ENCODE measurements at regions not wholly inside any gene's neighbourhood (a gene's known extent, or its start where the extent isn't known, plus 50 kb on each side); places are given as distances from the start of the nearest gene placed in this dataset.
"Not testable (repeated sequence)": the region's sequence is repeated elsewhere in the genome, so short reads cannot be mapped to it uniquely, and the experiment has no call there.

DNA sequence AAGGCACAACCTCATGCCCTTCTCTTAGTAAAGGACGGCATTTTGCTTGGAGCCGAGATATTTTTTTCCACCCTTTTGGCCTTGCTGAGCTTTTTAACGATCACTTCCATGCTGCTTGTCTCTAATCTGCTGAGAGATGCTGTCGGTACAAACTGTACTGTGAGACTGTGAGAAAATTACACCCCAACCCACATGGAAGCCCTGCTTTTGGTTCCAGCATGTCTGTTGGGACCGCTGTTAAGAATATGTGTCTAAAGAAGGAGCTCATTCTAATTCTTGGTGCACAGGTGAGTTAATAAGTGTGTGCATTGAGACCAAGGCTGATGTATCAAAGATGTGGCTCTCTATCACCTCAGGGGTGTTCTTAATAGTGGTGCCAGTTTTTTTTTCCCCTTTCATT, 304.5 kb upstream of the MAP3K7 start:
- no peak overlapping the region for H3K27ac ChIP-seq
- no peak for TF ChIP-seq POLR2AphosphoS5 (IDR thresholded peaks at IDR 0.05)
- no peak for TF ChIP-seq POLR2A (IDR thresholded peaks at IDR 0.05)
- TF ChIP-seq, protein P1, sequence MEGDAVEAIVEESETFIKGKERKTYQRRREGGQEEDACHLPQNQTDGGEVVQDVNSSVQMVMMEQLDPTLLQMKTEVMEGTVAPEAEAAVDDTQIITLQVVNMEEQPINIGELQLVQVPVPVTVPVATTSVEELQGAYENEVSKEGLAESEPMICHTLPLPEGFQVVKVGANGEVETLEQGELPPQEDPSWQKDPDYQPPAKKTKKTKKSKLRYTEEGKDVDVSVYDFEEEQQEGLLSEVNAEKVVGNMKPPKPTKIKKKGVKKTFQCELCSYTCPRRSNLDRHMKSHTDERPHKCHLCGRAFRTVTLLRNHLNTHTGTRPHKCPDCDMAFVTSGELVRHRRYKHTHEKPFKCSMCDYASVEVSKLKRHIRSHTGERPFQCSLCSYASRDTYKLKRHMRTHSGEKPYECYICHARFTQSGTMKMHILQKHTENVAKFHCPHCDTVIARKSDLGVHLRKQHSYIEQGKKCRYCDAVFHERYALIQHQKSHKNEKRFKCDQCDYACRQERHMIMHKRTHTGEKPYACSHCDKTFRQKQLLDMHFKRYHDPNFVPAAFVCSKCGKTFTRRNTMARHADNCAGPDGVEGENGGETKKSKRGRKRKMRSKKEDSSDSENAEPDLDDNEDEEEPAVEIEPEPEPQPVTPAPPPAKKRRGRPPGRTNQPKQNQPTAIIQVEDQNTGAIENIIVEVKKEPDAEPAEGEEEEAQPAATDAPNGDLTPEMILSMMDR (IDR thresholded peaks at IDR 0.05): no peak
- no peak for DNase-seq (ENCODE audit: low spot score in 2 of 2)
- no peaks in the 10 kb centered on the region for H3K27me3 ChIP-seq
- intact Hi-C loops (cut with DNase I; ENCODE audit: low total_unique reads): no loop called here
- H3K4me3 ChIP-seq: no peak overlapping the region
- no peaks in the 10 kb centered on the region for H3K4me1 ChIP-seq
- no peaks in the 10 kb centered on the region for H3K36me3 ChIP-seq
- no peaks in the 10 kb centered on the region for H3K9me3 ChIP-seq

DNA sequence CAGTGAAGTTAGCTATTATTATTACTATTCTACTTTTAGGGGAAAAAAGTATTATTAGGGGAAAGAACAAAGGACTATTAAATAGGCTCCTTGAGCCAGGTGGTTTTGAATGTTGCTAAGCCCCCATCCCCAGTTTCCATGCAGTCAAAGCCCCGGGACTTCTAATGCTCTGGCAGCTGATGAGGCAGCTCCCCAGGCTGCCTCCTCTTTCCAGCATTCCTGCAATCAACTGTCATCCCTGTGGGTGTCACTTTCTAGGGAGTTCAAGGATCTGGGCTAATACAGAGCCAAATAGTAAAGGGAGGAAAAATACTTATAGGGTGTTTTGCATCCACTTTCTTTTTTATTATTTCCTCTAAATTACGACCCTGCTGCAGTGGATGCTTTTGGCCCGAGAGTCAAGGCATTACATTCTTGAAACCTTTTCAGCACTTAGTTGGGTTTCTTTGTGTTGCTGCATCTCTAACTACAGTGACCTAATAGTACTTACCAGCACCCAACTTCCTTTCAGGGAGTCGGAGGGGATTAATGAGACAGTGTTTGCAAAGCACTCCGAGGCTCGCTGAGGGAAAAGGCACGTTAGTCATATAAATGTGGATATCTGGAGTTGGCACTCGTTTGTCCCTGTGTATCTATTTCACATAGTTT, 303.9 kb upstream of the MAP3K7 start:
- Histone ChIP-seq H3K27me3 (no peaks in the 10 kb centered on the region), H3K4me1 (no peaks in the 10 kb centered on the region), H3K4me3 (no peak overlapping the region), H3K27ac (no peak overlapping the region), H3K36me3 (no peaks in the 10 kb centered on the region), H3K9me3 (no peaks in the 10 kb centered on the region)
- intact Hi-C loops (cut with DNase I; ENCODE audit: low total_unique reads): no loop called here
- no peak for DNase-seq (ENCODE audit: low spot score in 2 of 2)
- no peak for TF ChIP-seq POLR2A (IDR thresholded peaks at IDR 0.05)
- TF ChIP-seq, protein P1 (IDR thresholded peaks at IDR 0.05): no peak

DNA sequence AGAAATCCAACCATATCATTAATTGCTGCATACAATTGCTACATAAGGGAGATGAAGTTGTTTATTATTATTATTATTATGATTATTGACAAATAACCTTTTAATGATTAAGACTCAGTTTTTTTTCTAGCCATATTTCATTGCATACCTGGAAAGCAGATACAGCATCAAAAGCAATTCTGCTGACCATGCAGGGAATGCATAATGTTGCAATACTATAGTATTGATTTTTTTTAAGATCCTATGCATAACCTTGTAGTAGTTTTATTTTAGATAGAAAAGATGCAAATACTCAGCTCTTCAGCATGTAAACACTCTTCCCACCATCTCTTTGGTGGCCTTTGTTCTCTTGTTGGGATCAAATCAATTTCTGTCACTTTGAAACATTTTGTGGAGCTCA, 300.9 kb upstream of the MAP3K7 start:
- Histone ChIP-seq H3K4me1 (no peaks in the 10 kb centered on the region), H3K36me3 (no peaks in the 10 kb centered on the region), H3K4me3 (no peak overlapping the region), H3K9me3 (peaks cover 3 to 6% of the 10 kb centered on the region in 2 donors), H3K27me3 (no peaks in the 10 kb centered on the region), H3K27ac (no peak overlapping the region)
- no peak for DNase-seq (ENCODE audit: low spot score in 2 of 2)
- intact Hi-C loops (cut with DNase I; ENCODE audit: low total_unique reads): no loop called here
- TF ChIP-seq, protein P1 (IDR thresholded peaks at IDR 0.05): no peak
- no peak for TF ChIP-seq POLR2AphosphoS5 (IDR thresholded peaks at IDR 0.05)
- no peak for TF ChIP-seq POLR2A (IDR thresholded peaks at IDR 0.05)

DNA sequence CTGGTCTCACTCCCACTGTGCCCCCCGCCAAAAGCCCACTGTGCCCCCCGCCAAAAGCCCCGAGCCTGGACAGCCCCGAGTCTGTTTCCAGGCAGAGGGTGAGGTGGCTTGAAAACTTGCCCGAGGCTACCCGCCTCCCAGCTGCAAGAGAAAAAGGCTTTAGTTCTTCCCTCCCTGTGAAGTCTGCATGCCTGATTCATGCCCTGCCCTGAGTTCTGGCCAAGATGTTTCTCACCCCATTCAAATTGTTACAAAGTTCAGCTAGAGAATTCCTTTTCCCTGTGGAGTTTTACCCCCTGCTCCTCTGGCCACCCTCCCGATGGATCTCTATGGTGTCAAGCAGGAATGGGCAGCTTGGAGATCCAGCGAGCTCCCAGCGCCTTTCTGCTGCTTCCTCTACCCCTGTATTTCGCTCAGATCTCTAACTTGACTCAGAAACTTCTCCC, 298.8 kb upstream of the MAP3K7 start:
- DNase-seq (ENCODE audit: low spot score in 2 of 2): no peak
- H3K9me3 ChIP-seq: peaks cover 4 to 9% of the 10 kb centered on the region in 2 donors
- H3K27me3 ChIP-seq: no peaks in the 10 kb centered on the region
- intact Hi-C loops (cut with DNase I; ENCODE audit: low total_unique reads): no loop called here
- H3K27ac ChIP-seq: peak overlapping the region in 1 of 2 donors; percentile 12
- no peaks in the 10 kb centered on the region for H3K36me3 ChIP-seq
- no peaks in the 10 kb centered on the region for H3K4me1 ChIP-seq
- TF ChIP-seq POLR2AphosphoS5 (IDR thresholded peaks at IDR 0.05) (no peak), POLR2A (IDR thresholded peaks at IDR 0.05) (no peak)
- TF ChIP-seq, protein P1 (IDR thresholded peaks at IDR 0.05): no peak
- H3K4me3 ChIP-seq: peak overlapping the region in 1 of 3 donors; percentile 33

DNA sequence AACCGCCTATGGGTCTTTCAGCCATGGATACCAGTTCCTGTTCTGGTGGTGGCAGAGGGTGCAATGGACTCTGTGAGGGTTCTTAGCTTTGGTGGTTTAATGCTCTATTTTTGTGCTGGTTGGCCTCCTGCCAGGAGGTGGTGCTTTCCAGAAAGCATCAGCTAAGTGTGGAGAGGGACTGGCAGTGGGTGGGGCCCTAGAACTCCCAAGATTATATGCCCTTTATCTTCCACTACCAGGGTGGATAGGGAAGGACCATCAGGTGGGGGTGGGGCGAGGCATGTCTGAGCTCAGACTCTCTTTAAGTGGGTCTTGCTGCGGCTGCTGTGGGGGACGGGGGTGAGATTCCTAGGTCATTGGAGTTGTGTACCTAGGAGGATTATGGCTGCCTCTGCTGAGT, 298.3 kb upstream of the MAP3K7 start:
- H3K27me3 ChIP-seq; DNase-seq (ENCODE audit: low spot score in 2 of 2); intact Hi-C loops (cut with DNase I; ENCODE audit: low total_unique reads); H3K9me3 ChIP-seq; H3K4me1 ChIP-seq; H3K4me3 ChIP-seq; H3K36me3 ChIP-seq: not testable (repeated sequence)
- peak overlapping the region in 1 of 2 donors; percentile 12 for H3K27ac ChIP-seq

DNA sequence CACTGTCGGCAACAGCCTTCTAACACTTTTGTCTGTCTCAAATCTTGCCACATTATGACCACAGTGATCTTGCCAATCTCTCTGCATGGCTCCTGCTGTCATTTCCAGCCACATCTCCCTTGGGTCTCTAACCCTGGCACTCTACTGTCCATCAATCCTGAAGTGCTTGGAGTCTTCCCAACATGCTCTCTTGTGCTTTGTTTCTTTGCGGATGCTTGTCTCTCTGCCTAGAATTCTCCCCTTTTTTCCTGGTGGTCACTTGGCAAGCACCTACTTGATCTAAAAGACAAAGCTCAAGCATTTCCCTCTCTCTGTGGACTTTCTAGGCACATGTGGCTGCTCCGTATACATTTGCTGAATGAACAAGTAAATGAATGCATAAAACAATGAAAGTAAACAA, 290.7 kb upstream of the MAP3K7 start:
- Histone ChIP-seq H3K9me3 (peaks cover under 1 to 15% of the 10 kb centered on the region in 2 donors), H3K4me3 (no peak overlapping the region), H3K36me3 (no peaks in the 10 kb centered on the region), H3K27me3 (no peaks in the 10 kb centered on the region), H3K27ac (no peak overlapping the region), H3K4me1 (no peaks in the 10 kb centered on the region)
- DNase-seq (ENCODE audit: low spot score in 2 of 2): no peak
- intact Hi-C loops (cut with DNase I; ENCODE audit: low total_unique reads): no loop called here
- TF ChIP-seq POLR2A (IDR thresholded peaks at IDR 0.05) (no peak), POLR2AphosphoS5 (IDR thresholded peaks at IDR 0.05) (no peak)
- TF ChIP-seq, protein P1 (IDR thresholded peaks at IDR 0.05): no peak

All from breast epithelium (tissue), 4 donors.